Prostate gland (tissue), 2 donors: ENCODE measurements at regions not wholly inside any gene's neighbourhood (a gene's known extent, or its start where the extent isn't known, plus 50 kb on each side); places are given as distances from the start of the nearest gene placed in this dataset.
"Not testable (repeated sequence)": the region's sequence is repeated elsewhere in the genome, so short reads cannot be mapped to it uniquely, and the experiment has no call there.

Experiments
- CTCF ChIP-seq, 4 experiments: fragments of 200-600 bp in 2 of 4; fragments of 450-650 bp in 2 of 4; sonication (generic) in 2 of 4; IDR thresholded peaks; 1 replicate in 3 of 4; 2 replicates in 1 of 4; pipeline ENCODE4 v1.5.1; 2016 to 2019; ENCODE audit warnings: antibody characterized with exemption in 4 of 4, mild to moderate bottlenecking in 2 of 4, moderate library complexity in 2 of 4
- POLR2A ChIP-seq: fragments of 450-650 bp; IDR thresholded peaks from one replicate; pipeline ENCODE4 v1.6.1; 2016; ENCODE audit warnings: antibody characterized with exemption, mild to moderate bottlenecking

- TF ChIP-seq CTCF (IDR thresholded peaks at IDR 0.05); POLR2A: not testable (repeated sequence)
Measured at GRCh38 chr5:130391727-130392264, 487.5 kb downstream of the CHSY3 start.
